Adrenal gland (tissue), 5 donors: ENCODE measurements at regions not wholly inside any gene's neighbourhood (a gene's known extent, or its start where the extent isn't known, plus 50 kb on each side); places are given as distances from the start of the nearest gene placed in this dataset.

Experiments
- POLR2A ChIP-seq, 2 donors: fragments of 450-650 bp; IDR thresholded peaks; one replicate each; pipeline ENCODE4 v1.6.1; 2017; ENCODE audit warnings: antibody characterized with exemption in 2 of 2, mild to moderate bottlenecking in 2 of 2, moderate library complexity in 1 of 2
- TF ChIP-seq, protein P1 (sequence below), 6 experiments: fragments of 450-650 bp in 4 of 6; fragments of 200-600 bp in 2 of 6; sonication (generic) in 1 of 6; IDR thresholded peaks; 1 replicate in 5 of 6; 2 replicates in 1 of 6; pipeline versions ENCODE4 v1.5.1 to v1.8.0; 2016 to 2021; ENCODE audit warnings: antibody characterized with exemption in 6 of 6, mild to moderate bottlenecking in 2 of 6, moderate library complexity in 1 of 6
- donor health status: DM: no; HTN: no; CAD: no.

DNA sequence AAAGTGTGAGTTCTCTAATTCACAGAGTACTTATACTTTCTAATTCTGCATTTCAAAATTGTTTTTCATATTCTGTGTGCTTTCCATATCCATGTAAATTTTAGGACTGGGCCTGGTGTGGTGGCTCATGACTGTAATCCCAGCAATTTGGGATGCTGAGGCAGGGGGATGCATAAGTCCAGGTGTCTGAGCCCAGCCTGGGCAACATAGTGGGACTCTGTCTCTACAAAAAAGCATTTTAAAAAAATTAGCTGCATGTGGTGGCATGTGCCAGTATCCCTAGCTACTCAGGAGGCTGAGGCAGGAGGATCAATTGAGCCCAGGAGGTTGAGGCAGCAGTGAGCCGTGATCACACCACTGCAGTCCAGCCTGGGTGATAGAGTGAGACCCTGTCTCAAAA lies 382.6 kb upstream of the AKR1E2 start:
- TF ChIP-seq POLR2A (IDR thresholded peaks at IDR 0.05), result no peak
- TF ChIP-seq, protein P1, sequence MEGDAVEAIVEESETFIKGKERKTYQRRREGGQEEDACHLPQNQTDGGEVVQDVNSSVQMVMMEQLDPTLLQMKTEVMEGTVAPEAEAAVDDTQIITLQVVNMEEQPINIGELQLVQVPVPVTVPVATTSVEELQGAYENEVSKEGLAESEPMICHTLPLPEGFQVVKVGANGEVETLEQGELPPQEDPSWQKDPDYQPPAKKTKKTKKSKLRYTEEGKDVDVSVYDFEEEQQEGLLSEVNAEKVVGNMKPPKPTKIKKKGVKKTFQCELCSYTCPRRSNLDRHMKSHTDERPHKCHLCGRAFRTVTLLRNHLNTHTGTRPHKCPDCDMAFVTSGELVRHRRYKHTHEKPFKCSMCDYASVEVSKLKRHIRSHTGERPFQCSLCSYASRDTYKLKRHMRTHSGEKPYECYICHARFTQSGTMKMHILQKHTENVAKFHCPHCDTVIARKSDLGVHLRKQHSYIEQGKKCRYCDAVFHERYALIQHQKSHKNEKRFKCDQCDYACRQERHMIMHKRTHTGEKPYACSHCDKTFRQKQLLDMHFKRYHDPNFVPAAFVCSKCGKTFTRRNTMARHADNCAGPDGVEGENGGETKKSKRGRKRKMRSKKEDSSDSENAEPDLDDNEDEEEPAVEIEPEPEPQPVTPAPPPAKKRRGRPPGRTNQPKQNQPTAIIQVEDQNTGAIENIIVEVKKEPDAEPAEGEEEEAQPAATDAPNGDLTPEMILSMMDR (IDR thresholded peaks at IDR 0.05), result no peak
